PC-3 (cell line): ENCODE measurements at regions not wholly inside any gene's neighbourhood (a gene's known extent, or its start where the extent isn't known, plus 50 kb on each side); places are given as distances from the start of the nearest gene placed in this dataset.

Experiments
- ATAC-seq: fragments of 200-7000 bp; cut with Tn5 transposase; 2 replicates; pipeline ENCODE4 v1.9.1; 2020; ENCODE audit warnings: mild to moderate bottlenecking, moderate library complexity
- BruUV-seq: library from RNA; stranded (reverse); fragments of 400-500 nt; replicated peaks from 2 replicates; lab custom pipeline; 2021; lab: Mats Ljungman, UMichigan
- CTCF ChIA-PET: fragments of 300-600 bp; sonication (Branson Sonifier 250); formaldehyde crosslinking; loops from one replicate; lab custom pipeline; 2022; ENCODE audit warnings: antibody characterized with exemption; lab: Charles Lee
- POLR2A ChIA-PET: fragments of 300-600 bp; sonication (Branson Sonifier 250); formaldehyde crosslinking; loops from one replicate; lab custom pipeline; 2022; ENCODE audit warnings: antibody characterized with exemption; ENCODE audit not compliant: unreplicated experiment; lab: Charles Lee
- DNase-seq: peaks from one replicate; pipeline ENCODE4 v3.0.0-alpha.2; 2015
- H2AFZ ChIP-seq: fragments of 300-600 bp; sonication (generic); 2 replicates; pipeline ENCODE4 v1.6.0; 2016; ENCODE audit warnings: antibody characterized with exemption, low read length
- H3F3A ChIP-seq: fragments of 300-600 bp; sonication (generic); one replicate; pipeline ENCODE4 v1.6.0; 2017; ENCODE audit warnings: antibody characterized with exemption, low read length, control low read depth, mild to moderate bottlenecking; ENCODE audit not compliant: unreplicated experiment
- H3K27ac ChIP-seq: fragments of 300-600 bp; sonication (generic); 2 replicates; pipeline ENCODE4 v1.5.1; 2016; ENCODE audit warnings: mild to moderate bottlenecking, low read length
- H3K27me3 ChIP-seq: fragments of 300-600 bp; sonication (generic); 2 replicates; pipeline ENCODE4 v1.6.1; 2016; ENCODE audit warnings: low read length, mixed read lengths
- H3K36me3 ChIP-seq: fragments of 300-600 bp; sonication (generic); 2 replicates; pipeline ENCODE4 v1.6.1; 2016; ENCODE audit warnings: low read depth, mixed run types, low read length, mixed read lengths
- H3K4me1 ChIP-seq: fragments of 300-600 bp; sonication (generic); 2 replicates; pipeline ENCODE4 v1.5.1; 2016; ENCODE audit warnings: low read length; ENCODE audit not compliant: insufficient read depth
- H3K4me2 ChIP-seq: fragments of 300-600 bp; sonication (generic); 2 replicates; pipeline ENCODE4 v1.6.0; 2016; ENCODE audit warnings: low read length
- H3K4me3 ChIP-seq: fragments of 300-600 bp; sonication (generic); 2 replicates; pipeline ENCODE4 v1.5.1; 2016; ENCODE audit warnings: mild to moderate bottlenecking, low read length, mixed read lengths
- H3K79me2 ChIP-seq: fragments of 300-600 bp; sonication (generic); 2 replicates; pipeline ENCODE4 v1.6.1; 2017; ENCODE audit warnings: low read length, mixed read lengths
- H3K9ac ChIP-seq: fragments of 300-600 bp; sonication (generic); 2 replicates; pipeline ENCODE4 v1.6.0; 2016; ENCODE audit warnings: mild to moderate bottlenecking, low read length
- H3K9me2 ChIP-seq: fragments of 300-600 bp; sonication (generic); replicated peaks from 2 replicates; pipeline ENCODE4 v1.6.1; 2016; ENCODE audit warnings: mixed run types, low read length, mixed read lengths
- H3K9me3 ChIP-seq: fragments of 300-600 bp; sonication (generic); 2 replicates; pipeline ENCODE4 v1.6.1; 2016; ENCODE audit warnings: low read length, mixed read lengths
- H4K20me1 ChIP-seq: fragments of 300-600 bp; sonication (generic); 2 replicates; pipeline ENCODE4 v1.6.1; 2016; ENCODE audit warnings: low read length, mixed read lengths
- EZH2 ChIP-seq: fragments of 300-600 bp; sonication (generic); IDR thresholded peaks from one replicate; pipeline ENCODE4 v1.6.1; 2017; ENCODE audit warnings: antibody characterized with exemption, mild to moderate bottlenecking, low read length; ENCODE audit not compliant: unreplicated experiment
- EZH2phosphoT487 ChIP-seq: fragments of 300-600 bp; sonication (generic); IDR thresholded peaks from 2 replicates; pipeline ENCODE4 v1.6.1; 2018; ENCODE audit warnings: mild to moderate bottlenecking, antibody characterized with exemption, low read length, borderline replicate concordance
- intact Hi-C: fragments of 100-400 bp; cut with micrococcal nuclease; formaldehyde crosslinking; loops from 2 replicates; pipeline ENCODE4 v1.9.0; 2023
- TF ChIP-seq, protein P1 (sequence below): fragments of 300-600 bp; sonication (generic); conservative IDR thresholded peaks from 2 replicates; pipeline ENCODE4 v1.5.1; 2017; ENCODE audit warnings: antibody characterized with exemption, low read depth, mild to moderate bottlenecking, low read length

GRCh38 chr1:81437649-81438048, 363.1 kb upstream of the ADGRL2 start:
- Histone ChIP-seq H3K79me2 (no peaks in the 10 kb centered on the region), H3K36me3 (no peaks in the 10 kb centered on the region), H3F3A (no peaks in the 10 kb centered on the region), H3K27ac (no peak overlapping the region), H2AFZ (no peak overlapping the region), H3K9ac (no peak overlapping the region), H3K4me2 (no peak overlapping the region), H3K9me3 (no peaks in the 10 kb centered on the region), H4K20me1 (no peaks in the 10 kb centered on the region), H3K27me3 (peaks cover 41% of the 10 kb centered on the region), H3K4me1 (no peaks in the 10 kb centered on the region), H3K4me3 (no peak overlapping the region), H3K9me2 (no peaks in the 10 kb centered on the region)
- POLR2A ChIA-PET = no interaction called here
- intact Hi-C loops = no loop called here
- TF ChIP-seq EZH2phosphoT487 (no peak), EZH2 (no peak)
- TF ChIP-seq, protein P1, sequence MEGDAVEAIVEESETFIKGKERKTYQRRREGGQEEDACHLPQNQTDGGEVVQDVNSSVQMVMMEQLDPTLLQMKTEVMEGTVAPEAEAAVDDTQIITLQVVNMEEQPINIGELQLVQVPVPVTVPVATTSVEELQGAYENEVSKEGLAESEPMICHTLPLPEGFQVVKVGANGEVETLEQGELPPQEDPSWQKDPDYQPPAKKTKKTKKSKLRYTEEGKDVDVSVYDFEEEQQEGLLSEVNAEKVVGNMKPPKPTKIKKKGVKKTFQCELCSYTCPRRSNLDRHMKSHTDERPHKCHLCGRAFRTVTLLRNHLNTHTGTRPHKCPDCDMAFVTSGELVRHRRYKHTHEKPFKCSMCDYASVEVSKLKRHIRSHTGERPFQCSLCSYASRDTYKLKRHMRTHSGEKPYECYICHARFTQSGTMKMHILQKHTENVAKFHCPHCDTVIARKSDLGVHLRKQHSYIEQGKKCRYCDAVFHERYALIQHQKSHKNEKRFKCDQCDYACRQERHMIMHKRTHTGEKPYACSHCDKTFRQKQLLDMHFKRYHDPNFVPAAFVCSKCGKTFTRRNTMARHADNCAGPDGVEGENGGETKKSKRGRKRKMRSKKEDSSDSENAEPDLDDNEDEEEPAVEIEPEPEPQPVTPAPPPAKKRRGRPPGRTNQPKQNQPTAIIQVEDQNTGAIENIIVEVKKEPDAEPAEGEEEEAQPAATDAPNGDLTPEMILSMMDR = no peak
- ATAC-seq = no peak
- CTCF ChIA-PET = interaction anchor here (0.6 kb wide), 1 partner anchor 385 kb away, joined by 3 read pairs; no protein-coding TSS in a partner anchor
- no TSS peak for BruUV-seq
- no peak for DNase-seq

DNA sequence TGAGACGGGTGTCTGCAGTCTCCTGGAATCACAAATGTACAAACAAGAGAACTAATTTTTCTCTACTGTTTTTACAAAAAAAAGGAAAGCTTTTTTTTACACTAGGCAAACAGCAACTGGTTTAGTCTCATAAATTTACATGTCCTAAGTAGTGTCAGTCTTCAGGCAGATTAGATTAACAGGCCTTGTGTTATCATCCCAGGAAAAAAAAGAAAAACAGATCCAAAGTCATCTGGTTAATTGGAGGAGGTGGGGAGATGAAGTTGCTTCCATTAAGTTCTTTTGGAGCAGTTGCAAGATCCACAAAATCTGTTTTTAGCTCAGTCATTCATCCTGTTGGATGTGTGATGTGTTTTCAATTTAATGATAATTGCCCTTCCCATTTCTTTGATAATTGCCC, 363.5 kb upstream of the ADGRL2 start:
- Histone ChIP-seq H3K4me2 (no peak overlapping the region), H4K20me1 (no peaks in the 10 kb centered on the region), H3K79me2 (no peaks in the 10 kb centered on the region), H3K4me3 (no peak overlapping the region), H3K36me3 (no peaks in the 10 kb centered on the region), H3K27me3 (peaks cover 41% of the 10 kb centered on the region), H3K9me3 (no peaks in the 10 kb centered on the region), H3K9me2 (no peaks in the 10 kb centered on the region), H3K9ac (no peak overlapping the region), H2AFZ (no peak overlapping the region), H3F3A (no peaks in the 10 kb centered on the region), H3K4me1 (no peaks in the 10 kb centered on the region), H3K27ac (no peak overlapping the region)
- DNase-seq (no peak), ATAC-seq (no peak)
- TF ChIP-seq EZH2phosphoT487 (no peak), EZH2 (no peak)
- TF ChIP-seq, protein P1 = no peak
- CTCF ChIA-PET = interaction anchor here (0.6 kb wide), 1 partner anchor 385 kb away, joined by 3 read pairs; no protein-coding TSS in a partner anchor
- POLR2A ChIA-PET = no interaction called here
- intact Hi-C loops = no loop called here
- BruUV-seq = no TSS peak

DNA sequence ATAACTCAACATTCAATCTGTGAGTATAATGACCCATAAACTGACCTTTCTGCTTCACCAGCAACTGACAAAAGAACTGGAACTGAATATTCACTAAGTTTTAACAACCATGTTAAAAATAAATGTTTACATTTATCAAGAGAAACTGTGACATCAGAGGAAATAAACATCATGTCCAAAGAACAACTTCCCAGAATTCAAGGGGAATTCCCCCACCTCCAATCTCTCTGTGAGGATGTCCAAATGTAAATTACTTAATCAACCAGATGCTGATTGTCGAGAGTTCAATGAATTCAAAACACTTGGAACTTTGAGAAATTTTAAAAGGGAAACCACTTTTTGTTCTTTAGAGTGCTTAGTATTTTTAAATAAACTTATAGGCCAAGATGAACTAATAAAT, 365.6 kb upstream of the ADGRL2 start:
- Histone ChIP-seq H3K36me3 (no peaks in the 10 kb centered on the region), H4K20me1 (no peaks in the 10 kb centered on the region), H3K9me2 (no peaks in the 10 kb centered on the region), H3K4me2 (no peak overlapping the region), H3K27ac (no peak overlapping the region), H3K27me3 (peaks cover 52% of the 10 kb centered on the region), H3F3A (no peaks in the 10 kb centered on the region), H3K4me3 (no peak overlapping the region), H3K79me2 (no peaks in the 10 kb centered on the region), H2AFZ (no peak overlapping the region), H3K9ac (no peak overlapping the region), H3K4me1 (no peaks in the 10 kb centered on the region), H3K9me3 (no peaks in the 10 kb centered on the region)
- DNase-seq (no peak), ATAC-seq (no peak)
- no TSS peak for BruUV-seq
- intact Hi-C loops = no loop called here
- CTCF ChIA-PET = no interaction called here
- TF ChIP-seq, protein P1 = no peak
- TF ChIP-seq EZH2 (no peak), EZH2phosphoT487 (no peak)
- POLR2A ChIA-PET = no interaction called here
